Fibroblast of lung (primary cell): ENCODE measurements at regions not wholly inside any gene's neighbourhood (a gene's known extent, or its start where the extent isn't known, plus 50 kb on each side); places are given as distances from the start of the nearest gene placed in this dataset.

Experiments
- DNase-seq, 2 donors: peaks; one replicate each; pipeline versions ENCODE4 v3.0.0 to v3.0.0-alpha.2; 2010; ENCODE audit warnings: low read depth in 2 of 2
- H2AFZ ChIP-seq: 2 replicates; pipeline ENCODE4 v1.5.1; 2012; ENCODE audit warnings: low read length, control low read depth, inconsistent platforms
- H3K27ac ChIP-seq: 2 replicates; pipeline ENCODE4 v1.5.1; 2011; ENCODE audit warnings: low read length, control low read depth; ENCODE audit not compliant: insufficient read depth
- H3K27me3 ChIP-seq: 2 replicates; pipeline ENCODE4 v1.5.1; 2011; ENCODE audit warnings: mild to moderate bottlenecking, low read length; ENCODE audit not compliant: control insufficient read depth, insufficient read depth
- H3K36me3 ChIP-seq: 2 replicates; pipeline ENCODE4 v1.5.1; 2011; ENCODE audit warnings: low read length; ENCODE audit not compliant: control insufficient read depth, insufficient read depth
- H3K4me1 ChIP-seq: 2 replicates; pipeline ENCODE4 v1.5.1; 2011; ENCODE audit warnings: low read length; ENCODE audit not compliant: control insufficient read depth, insufficient read depth; ENCODE audit errors: extremely low read depth
- H3K4me2 ChIP-seq: 2 replicates; pipeline ENCODE4 v1.5.1; 2011; ENCODE audit warnings: low read length, control low read depth; ENCODE audit not compliant: insufficient read depth; ENCODE audit errors: extremely low read depth
- H3K4me3 ChIP-seq, 4 experiments: fragments of 200-600 bp in 1 of 4; sonication (generic) in 1 of 4; replicated peaks in 1 of 4; 2 replicates each; pipeline ENCODE4 v1.5.1; 2011 to 2016; ENCODE audit warnings: low read length in 4 of 4, low read depth in 3 of 4, mild to moderate bottlenecking in 3 of 4, control low read depth in 2 of 4, inconsistent platforms in 1 of 4, mixed read lengths in 1 of 4; ENCODE audit not compliant: insufficient read depth in 1 of 4; ENCODE audit errors: control extremely low read depth in 1 of 4
- H3K79me2 ChIP-seq: 2 replicates; pipeline ENCODE4 v1.5.1; 2012; ENCODE audit warnings: mild to moderate bottlenecking, low read length, inconsistent platforms; ENCODE audit not compliant: control insufficient read depth, insufficient read depth
- H3K9ac ChIP-seq: 2 replicates; pipeline ENCODE4 v1.5.1; 2011; ENCODE audit warnings: mild to moderate bottlenecking, low read length, control low read depth; ENCODE audit not compliant: insufficient read depth
- H3K9me3 ChIP-seq: 2 replicates; pipeline ENCODE4 v1.5.1; 2012; ENCODE audit warnings: low read depth, low read length; ENCODE audit not compliant: control insufficient read depth, insufficient read depth
- H4K20me1 ChIP-seq: 2 replicates; pipeline ENCODE4 v1.5.1; 2011; ENCODE audit warnings: low read length; ENCODE audit not compliant: control insufficient read depth, insufficient read depth; ENCODE audit errors: extremely low read depth
- CTCF ChIP-seq, 2 donors: IDR thresholded peaks in 1 of 2; conservative IDR thresholded peaks in 1 of 2; 1 replicate in 1 of 2; 2 replicates in 1 of 2; pipeline ENCODE4 v1.5.1; 2011 to 2012; ENCODE audit warnings: low read length in 2 of 2, control low read depth in 1 of 2, inconsistent platforms in 1 of 2, low read depth in 1 of 2, mild to moderate bottlenecking in 1 of 2
- EZH2 ChIP-seq: IDR thresholded peaks from 2 replicates; pipeline ENCODE4 v1.5.1; 2012; ENCODE audit warnings: low read length, control low read depth, mild to moderate bottlenecking; ENCODE audit errors: missing control alignments

- Histone ChIP-seq H3K4me1 (no peaks in the 10 kb centered on the region), H4K20me1 (no peaks in the 10 kb centered on the region), H3K9me3 (no peaks in the 10 kb centered on the region), H3K4me2 (no peak overlapping the region), H3K27me3 (no peaks in the 10 kb centered on the region), H3K79me2 (no peaks in the 10 kb centered on the region), H3K9ac (no peak overlapping the region), H3K36me3 (no peaks in the 10 kb centered on the region), H3K4me3 (no peak overlapping the region), H2AFZ (no peak overlapping the region), H3K27ac (no peak overlapping the region)
- TF ChIP-seq EZH2 = no peak
- TF ChIP-seq CTCF (conservative IDR thresholded peaks at IDR 0.05 in 1 of 2, IDR thresholded peaks at IDR 0.05 in 1 of 2; ENCODE audit: low read depth in 1 of 2, low read length in 2 of 2) = no peak
- DNase-seq = no peak
Measured at GRCh38 chr17:13933441-13934276, 135.6 kb upstream of the COX10 start.

GRCh38 chr17:13939222-13939621, 130.1 kb upstream of the COX10 start:
- Histone ChIP-seq H3K27me3 (no peaks in the 10 kb centered on the region), H3K4me1 (no peaks in the 10 kb centered on the region), H4K20me1 (no peaks in the 10 kb centered on the region), H3K79me2 (no peaks in the 10 kb centered on the region), H3K4me2 (no peak overlapping the region), H3K9me3 (no peaks in the 10 kb centered on the region), H3K4me3 (no peak overlapping the region), H3K36me3 (no peaks in the 10 kb centered on the region), H2AFZ (no peak overlapping the region), H3K9ac (no peak overlapping the region), H3K27ac (no peak overlapping the region)
- no peak for DNase-seq
- TF ChIP-seq CTCF (conservative IDR thresholded peaks at IDR 0.05 in 1 of 2, IDR thresholded peaks at IDR 0.05 in 1 of 2; ENCODE audit: low read depth in 1 of 2, low read length in 2 of 2) (peak in 1 of 2 donors; percentile 1), EZH2 (no peak)

- no peak overlapping the region for H3K4me3 ChIP-seq
- TF ChIP-seq EZH2 (no peak), CTCF (conservative IDR thresholded peaks at IDR 0.05 in 1 of 2, IDR thresholded peaks at IDR 0.05 in 1 of 2; ENCODE audit: low read depth in 1 of 2, low read length in 2 of 2) (no peak)
- H3K4me1 ChIP-seq = no peaks in the 10 kb centered on the region
- H3K9ac ChIP-seq = no peak overlapping the region
- H3K9me3 ChIP-seq = no peaks in the 10 kb centered on the region
- H4K20me1 ChIP-seq = no peaks in the 10 kb centered on the region
- H3K36me3 ChIP-seq = no peaks in the 10 kb centered on the region
- no peaks in the 10 kb centered on the region for H3K27me3 ChIP-seq
- DNase-seq = peak; percentile 33 to 59
- H3K27ac ChIP-seq = no peak overlapping the region
- no peak overlapping the region for H3K4me2 ChIP-seq
- no peaks in the 10 kb centered on the region for H3K79me2 ChIP-seq
- no peak overlapping the region for H2AFZ ChIP-seq
Measured at GRCh38 chr17:13940858-13941665, 128.2 kb upstream of the COX10 start.
